HG03095 (cell line): ENCODE measurements at regions not wholly inside any gene's neighbourhood (a gene's known extent, or its start where the extent isn't known, plus 50 kb on each side); places are given as distances from the start of the nearest gene placed in this dataset.

Experiments
- ATAC-seq: cut with Tn5 transposase; IDR thresholded peaks from one replicate; pipeline ENCODE4 v1.9.1; 2021; ENCODE audit warnings: moderate library complexity; ENCODE audit not compliant: unreplicated experiment

- ATAC-seq, result no peak
Observed at GRCh38 chr12:19709889-19710288, 270.6 kb downstream of the AEBP2 start.

- no peak for ATAC-seq
Observed at GRCh38 chr12:19710811-19711793, 271.8 kb downstream of the AEBP2 start.

GRCh38 chr12:19712041-19712440 lies 272.7 kb downstream of the AEBP2 start:
- ATAC-seq, result no peak

- ATAC-seq, result no peak
Observed at GRCh38 chr12:19718401-19718800, 279.1 kb downstream of the AEBP2 start.

GRCh38 chr12:19719672-19720071 lies 280.4 kb downstream of the AEBP2 start:
- ATAC-seq, result no peak

- ATAC-seq, result no peak
Observed at GRCh38 chr12:19726122-19726521, 286.8 kb downstream of the AEBP2 start.

- no peak for ATAC-seq
Observed at GRCh38 chr12:19726592-19726991, 287.3 kb downstream of the AEBP2 start.

- ATAC-seq, result no peak
Observed at GRCh38 chr12:19737019-19737418, 297.7 kb downstream of the AEBP2 start.

- ATAC-seq, result no peak
Observed at GRCh38 chr12:19739195-19739776, 300.0 kb downstream of the AEBP2 start.

GRCh38 chr12:19740472-19741131 lies 301.3 kb downstream of the AEBP2 start:
- ATAC-seq, result no peak

GRCh38 chr12:19741132-19741489 lies 301.8 kb downstream of the AEBP2 start:
- no peak for ATAC-seq

GRCh38 chr12:19744705-19745218 lies 305.5 kb downstream of the AEBP2 start:
- ATAC-seq, result no peak

GRCh38 chr12:19746471-19746870 lies 307.2 kb downstream of the AEBP2 start:
- ATAC-seq, result no peak

- no peak for ATAC-seq
Observed at GRCh38 chr12:19749906-19750574, 310.7 kb downstream of the AEBP2 start.

- no peak for ATAC-seq
Observed at GRCh38 chr12:19751078-19751477, 311.8 kb downstream of the AEBP2 start.

GRCh38 chr12:19752712-19753111 lies 313.4 kb downstream of the AEBP2 start:
- ATAC-seq, result no peak

- no peak for ATAC-seq
Observed at GRCh38 chr12:19755136-19755535, 315.8 kb downstream of the AEBP2 start.

- no peak for ATAC-seq
Observed at GRCh38 chr12:19757317-19757877, 318.1 kb downstream of the AEBP2 start.

GRCh38 chr12:19759227-19759626 lies 319.9 kb downstream of the AEBP2 start:
- no peak for ATAC-seq

- ATAC-seq, result no peak
Observed at GRCh38 chr12:19760611-19761010, 321.3 kb downstream of the AEBP2 start.

- no peak for ATAC-seq
Observed at GRCh38 chr12:19761463-19761862, 322.2 kb downstream of the AEBP2 start.
